HepG2 (cell line): ENCODE measurements at regions not wholly inside any gene's neighbourhood (a gene's known extent, or its start where the extent isn't known, plus 50 kb on each side); places are given as distances from the start of the nearest gene placed in this dataset.

Source experiments
- ATAC-seq: fragments of 200-7000 bp; cut with Tn5 transposase; 3 replicates; pipeline ENCODE4 v1.9.1; 2020; ENCODE audit warnings: mild to moderate bottlenecking, moderate library complexity
- BruUV-seq: library from RNA; stranded (reverse); fragments of 400-500 nt; replicated peaks from 2 replicates; lab custom pipeline; 2021; lab: Mats Ljungman, UMichigan
- CTCF ChIA-PET: fragments of 300-600 bp; formaldehyde crosslinking; extraction: SDS; loops from one replicate; lab custom pipeline; 2021; ENCODE audit warnings: low total read pairs, inconsistent platforms, low intra/inter-chr PET ratio; lab: Yijun Ruan, JAX
- POLR2A ChIA-PET: fragments of 350-600 bp; sonication (Branson Sonifier 250); formaldehyde crosslinking; loops from one replicate; lab custom pipeline; 2020; ENCODE audit warnings: antibody characterized with exemption, inconsistent platforms; lab: Yijun Ruan, JAX
- DNase-seq: peaks from one replicate; pipeline ENCODE4 v3.0.0-alpha.2; 2015; ENCODE audit warnings: low spot score
- FAIRE-seq: peaks from 3 replicates; lab custom pipeline; 2011; peaks lifted over from hg19 to GRCh38; lab: Jason Lieb, UNC
- H2AFZ ChIP-seq: one replicate; pipeline ENCODE4 v1.6.1; 2011; ENCODE audit warnings: low read length, inconsistent platforms
- H3K27ac ChIP-seq: fragments of 300-600 bp; 3 replicates; pipeline ENCODE4 v1.8.0; 2011; ENCODE audit warnings: mixed run types, mild to moderate bottlenecking, mixed read lengths, low read length, inconsistent platforms; ENCODE audit not compliant: insufficient read depth; ENCODE audit errors: extremely low read length
- H3K27me3 ChIP-seq, 2 experiments: fragments of 200-600 bp in 1 of 2; 2 replicates in 1 of 2; 3 replicates in 1 of 2; pipeline versions ENCODE4 v1.6.0 to v1.8.0; 2011; ENCODE audit warnings: low read length in 2 of 2, mild to moderate bottlenecking in 2 of 2, moderate library complexity in 2 of 2, inconsistent platforms in 1 of 2; ENCODE audit not compliant: insufficient read depth in 2 of 2, control insufficient read depth in 1 of 2
- H3K36me3 ChIP-seq, 2 experiments: fragments of 200-600 bp in 1 of 2; replicated peaks in 1 of 2; 2 replicates in 1 of 2; 3 replicates in 1 of 2; pipeline versions ENCODE4 v1.5.1 to v1.8.0; 2011; ENCODE audit warnings: low read length in 2 of 2, inconsistent platforms in 1 of 2; ENCODE audit not compliant: insufficient read depth in 2 of 2, control insufficient read depth in 1 of 2
- H3K4me1 ChIP-seq: 2 replicates; pipeline ENCODE4 v1.5.1; 2012; ENCODE audit warnings: low read length, inconsistent platforms; ENCODE audit not compliant: insufficient read depth
- H3K4me2 ChIP-seq: 2 replicates; pipeline ENCODE4 v1.6.0; 2011; ENCODE audit warnings: low read depth, low read length, inconsistent platforms
- H3K4me3 ChIP-seq, 3 experiments: fragments of 200-600 bp in 1 of 3; sonication (generic), shearing (Covaris generic) in 1 of 3; replicated peaks in 1 of 3; 2 replicates each; pipeline ENCODE4 v1.5.1; 2011 to 2016; ENCODE audit warnings: low read length in 3 of 3, inconsistent platforms in 2 of 3, low read depth in 2 of 3, mild to moderate bottlenecking in 2 of 3, control low read depth in 1 of 3, mixed read lengths in 1 of 3; ENCODE audit not compliant: insufficient read depth in 1 of 3
- H3K79me2 ChIP-seq: one replicate; pipeline ENCODE4 v1.6.1; 2011; ENCODE audit warnings: low read length, inconsistent platforms; ENCODE audit not compliant: insufficient read depth
- H3K9ac ChIP-seq: 2 replicates; pipeline ENCODE4 v1.6.0; 2011; ENCODE audit warnings: mild to moderate bottlenecking, low read depth, low read length, inconsistent platforms; ENCODE audit not compliant: insufficient read depth
- H3K9me3 ChIP-seq: 2 replicates; pipeline ENCODE4 v1.5.1; 2012; ENCODE audit warnings: mild to moderate bottlenecking, low read length
- H4K20me1 ChIP-seq: 2 replicates; pipeline ENCODE4 v1.6.0; 2011; ENCODE audit warnings: inconsistent platforms, mild to moderate bottlenecking, low read length, moderate library complexity; ENCODE audit not compliant: insufficient read depth
- ARID2 ChIP-seq: sonication (generic); formaldehyde crosslinking; IDR thresholded peaks from 2 replicates; pipeline ENCODE4 v1.8.1; 2022; ENCODE audit warnings: mild to moderate bottlenecking, missing genetic modification reagents, borderline replicate concordance
- ASH2L ChIP-seq: fragments of 300-600, 200-600 bp; sonication (generic); IDR thresholded peaks from 2 replicates; pipeline ENCODE4 v1.7.0; 2017; ENCODE audit warnings: low read depth, mild to moderate bottlenecking, moderate library complexity, mixed read lengths, low read length; ENCODE audit not compliant: insufficient read length
- CHD2 ChIP-seq: IDR thresholded peaks from 2 replicates; pipeline ENCODE4 v1.6.1; 2011; ENCODE audit warnings: low read depth, low read length, improper control_type of control experiment
- HDAC2 ChIP-seq: sonication (generic); formaldehyde crosslinking; IDR thresholded peaks from 2 replicates; pipeline ENCODE4 v1.4.0; 2020; ENCODE audit warnings: missing genetic modification reagents
- KMT2A ChIP-seq: sonication (generic); formaldehyde crosslinking; IDR thresholded peaks from 2 replicates; pipeline ENCODE4 v1.4.0; 2020; ENCODE audit warnings: missing genetic modification reagents
- NFRKB ChIP-seq: fragments of 450-650 bp; IDR thresholded peaks from 2 replicates; pipeline ENCODE4 v1.6.1; 2017
- NRL ChIP-seq: sonication (generic); formaldehyde crosslinking; IDR thresholded peaks from 2 replicates; pipeline ENCODE4 v1.5.0; 2020; ENCODE audit warnings: missing genetic modification reagents, mild to moderate bottlenecking, moderate library complexity, borderline replicate concordance
- POLR2AphosphoS5 ChIP-seq: IDR thresholded peaks from 2 replicates; pipeline ENCODE4 v1.6.1; 2012; ENCODE audit warnings: low read depth, low read length
- RORA ChIP-seq: sonication (generic); formaldehyde crosslinking; IDR thresholded peaks from 2 replicates; pipeline ENCODE4 v1.5.0; 2020; ENCODE audit warnings: mild to moderate bottlenecking, missing genetic modification reagents, moderate library complexity
- SATB2 ChIP-seq: sonication (generic); formaldehyde crosslinking; IDR thresholded peaks from 2 replicates; pipeline ENCODE4 v1.5.0; 2020; ENCODE audit warnings: missing genetic modification reagents
- SPEN ChIP-seq: sonication (generic); formaldehyde crosslinking; IDR thresholded peaks from 2 replicates; pipeline ENCODE4 v1.5.1; 2020; ENCODE audit warnings: low read depth, mild to moderate bottlenecking, missing genetic modification reagents
- ZNF207 ChIP-seq: fragments of 450-650 bp; IDR thresholded peaks from 2 replicates; pipeline ENCODE4 v1.6.1; 2016; ENCODE audit warnings: antibody characterized with exemption, borderline replicate concordance
- ZNF263 ChIP-seq: sonication (generic); formaldehyde crosslinking; IDR thresholded peaks from 2 replicates; pipeline ENCODE4 v1.4.0; 2020; ENCODE audit warnings: missing genetic modification reagents
- ZNF598 ChIP-seq: sonication (generic); formaldehyde crosslinking; IDR thresholded peaks from 2 replicates; pipeline ENCODE4 v1.5.1; 2020; ENCODE audit warnings: mild to moderate bottlenecking, missing genetic modification reagents, borderline replicate concordance
- ZSCAN12 ChIP-seq: sonication (generic); formaldehyde crosslinking; IDR thresholded peaks from 2 replicates; pipeline ENCODE4 v1.9.0; 2021; ENCODE audit warnings: mild to moderate bottlenecking, missing genetic modification reagents
- WGBS: methylation state at CpG from one replicate; pipeline ENCODE4 v1.1.6; 2017; ENCODE audit warnings: low lambda C conversion rate; 5-methylcytosine and 5-hydroxymethylcytosine counted together
- in situ Hi-C: cut with HindIII; loops from 2 replicates; pipeline ENCODE4 v1.10.0; 2017; ENCODE audit warnings: low pct_unique_long_range_greater_than_20kb; ENCODE audit not compliant: extremely low pct_ligation_motif_present
- intact Hi-C: fragments of 100-400 bp; cut with micrococcal nuclease; formaldehyde crosslinking; loops from one replicate; pipeline ENCODE4 v1.10.0; 2022; ENCODE audit not compliant: unreplicated experiment
- TF ChIP-seq, protein P1 (sequence below): sonication (generic); formaldehyde crosslinking; IDR thresholded peaks from 2 replicates; pipeline ENCODE4 v1.4.0; 2020; ENCODE audit warnings: missing genetic modification reagents
- TF ChIP-seq, protein P2 (sequence below): sonication (generic); formaldehyde crosslinking; IDR thresholded peaks from 2 replicates; pipeline ENCODE4 v1.4.0; 2020; ENCODE audit warnings: missing genetic modification reagents

GRCh38 chr2:2542966-2543611 is 212.0 kb upstream of the MYT1L start:
- intact Hi-C loops, result no loop called here
- BruUV-seq, result no TSS peak
- Histone ChIP-seq H3K27me3 (peaks cover 1 to 5% of the 10 kb centered on the region in 2 experiments; a peak in 3 of 5 replicates), H3K9me3 (no peaks in the 10 kb centered on the region), H3K36me3 (no peaks in the 10 kb centered on the region), H3K27ac (no peak overlapping the region), H3K4me2 (no peak overlapping the region), H4K20me1 (no peaks in the 10 kb centered on the region)
- ChIA-PET POLR2A (no interaction called here), CTCF (no interaction called here)
- FAIRE-seq, result no peak
- no peak for ATAC-seq
- DNase-seq, result no peak
- TF ChIP-seq SATB2 (CRISPR knock-in tag) (no peak), NFRKB (no peak)
- TF ChIP-seq, all 625 proteins: peak for 0
- Histone ChIP-seq H3K9ac (no peak overlapping the region), H3K79me2 (no peaks in the 10 kb centered on the region), H3K4me3 (no peak overlapping the region), H2AFZ (no peak overlapping the region), H3K4me1 (no peaks in the 10 kb centered on the region)
- in situ Hi-C loops, result no loop called here
- WGBS, result 69% methylated on average over 22 of the region's 25 CpGs

- POLR2A ChIA-PET, result no interaction called here
These were observed 211.2 kb upstream of the MYT1L start for GRCh38 chr2:2542316-2542715.

More at GRCh38 chr2:2542316-2542715, 211.2 kb upstream of the MYT1L start:
- Histone ChIP-seq H2AFZ (no peak overlapping the region), H3K4me3 (no peak overlapping the region), H4K20me1 (no peaks in the 10 kb centered on the region), H3K27ac (no peak overlapping the region), H3K4me1 (no peaks in the 10 kb centered on the region), H3K79me2 (no peaks in the 10 kb centered on the region), H3K4me2 (no peak overlapping the region), H3K9ac (no peak overlapping the region), H3K27me3 (peaks cover 1 to 8% of the 10 kb centered on the region in 2 experiments; a peak in 3 of 5 replicates), H3K9me3 (no peaks in the 10 kb centered on the region), H3K36me3 (no peaks in the 10 kb centered on the region)
- intact Hi-C loops, result no loop called here
- no peak for DNase-seq
- in situ Hi-C loops, result no loop called here
- ATAC-seq, result no peak
- FAIRE-seq, result no peak
- TF ChIP-seq RORA (CRISPR knock-in tag), result no peak
- TF ChIP-seq NRL (CRISPR knock-in tag), result no peak
- TF ChIP-seq, protein P1, sequence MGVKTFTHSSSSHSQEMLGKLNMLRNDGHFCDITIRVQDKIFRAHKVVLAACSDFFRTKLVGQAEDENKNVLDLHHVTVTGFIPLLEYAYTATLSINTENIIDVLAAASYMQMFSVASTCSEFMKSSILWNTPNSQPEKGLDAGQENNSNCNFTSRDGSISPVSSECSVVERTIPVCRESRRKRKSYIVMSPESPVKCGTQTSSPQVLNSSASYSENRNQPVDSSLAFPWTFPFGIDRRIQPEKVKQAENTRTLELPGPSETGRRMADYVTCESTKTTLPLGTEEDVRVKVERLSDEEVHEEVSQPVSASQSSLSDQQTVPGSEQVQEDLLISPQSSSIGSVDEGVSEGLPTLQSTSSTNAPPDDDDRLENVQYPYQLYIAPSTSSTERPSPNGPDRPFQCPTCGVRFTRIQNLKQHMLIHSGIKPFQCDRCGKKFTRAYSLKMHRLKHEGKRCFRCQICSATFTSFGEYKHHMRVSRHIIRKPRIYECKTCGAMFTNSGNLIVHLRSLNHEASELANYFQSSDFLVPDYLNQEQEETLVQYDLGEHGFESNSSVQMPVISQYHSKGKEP (CRISPR knock-in tag), result no peak
- TF ChIP-seq ASH2L, result no peak
- TF ChIP-seq ARID2, result no peak
- TF ChIP-seq SPEN (CRISPR knock-in tag), result no peak
- TF ChIP-seq HDAC2 (CRISPR knock-in tag), result no peak
- no peak for TF ChIP-seq KMT2A
- no peak for TF ChIP-seq ZNF263
- TF ChIP-seq CHD2, result no peak
- no peak for TF ChIP-seq ZSCAN12 (CRISPR knock-in tag)
- TF ChIP-seq, protein P2, sequence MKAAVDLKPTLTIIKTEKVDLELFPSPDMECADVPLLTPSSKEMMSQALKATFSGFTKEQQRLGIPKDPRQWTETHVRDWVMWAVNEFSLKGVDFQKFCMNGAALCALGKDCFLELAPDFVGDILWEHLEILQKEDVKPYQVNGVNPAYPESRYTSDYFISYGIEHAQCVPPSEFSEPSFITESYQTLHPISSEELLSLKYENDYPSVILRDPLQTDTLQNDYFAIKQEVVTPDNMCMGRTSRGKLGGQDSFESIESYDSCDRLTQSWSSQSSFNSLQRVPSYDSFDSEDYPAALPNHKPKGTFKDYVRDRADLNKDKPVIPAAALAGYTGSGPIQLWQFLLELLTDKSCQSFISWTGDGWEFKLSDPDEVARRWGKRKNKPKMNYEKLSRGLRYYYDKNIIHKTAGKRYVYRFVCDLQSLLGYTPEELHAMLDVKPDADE (CRISPR knock-in tag), result no peak
- no peak for TF ChIP-seq ZNF598 (CRISPR knock-in tag)
- TF ChIP-seq ZNF207, result no peak
- TF ChIP-seq POLR2AphosphoS5, result no peak
- WGBS, result 4% methylated on average over 4 of the region's 4 CpGs
- CTCF ChIA-PET, result no interaction called here
- no TSS peak for BruUV-seq
